Activated CD4-positive, CD25-positive, alpha-beta regulatory T cell treated with anti-CD3 and anti-CD28 coated beads, Interleukin-2, amount 50 U/mL, for 72 hours (primary cell): ENCODE measurements at regions not wholly inside any gene's neighbourhood (a gene's known extent, or its start where the extent isn't known, plus 50 kb on each side); places are given as distances from the start of the nearest gene placed in this dataset.

Experiments used
- DNase-seq: peaks from one replicate; pipeline ENCODE4 v3.0.0; 2021

GRCh38 chr13:70473907-70474306, 365.7 kb upstream of the KLHL1 start:
- DNase-seq: no peak

DNA sequence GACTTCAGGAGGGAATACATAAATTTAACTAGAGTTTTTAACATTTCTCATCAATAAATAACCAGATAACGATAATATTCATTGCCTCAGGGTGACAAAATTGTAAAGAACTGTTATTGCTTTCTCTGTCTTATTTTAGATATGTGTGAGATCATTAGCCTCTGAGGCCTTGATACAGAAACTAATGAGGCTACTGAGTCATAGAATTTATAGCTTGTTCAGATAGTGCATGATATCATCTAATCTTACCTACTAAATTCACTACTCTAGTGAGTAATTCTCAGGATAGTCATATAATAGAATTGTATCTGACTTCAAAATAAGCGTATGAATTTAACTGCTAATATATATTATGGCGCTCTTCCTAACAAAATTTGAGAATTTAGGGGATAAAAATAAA, 360.8 kb upstream of the KLHL1 start:
- no peak for DNase-seq

DNA sequence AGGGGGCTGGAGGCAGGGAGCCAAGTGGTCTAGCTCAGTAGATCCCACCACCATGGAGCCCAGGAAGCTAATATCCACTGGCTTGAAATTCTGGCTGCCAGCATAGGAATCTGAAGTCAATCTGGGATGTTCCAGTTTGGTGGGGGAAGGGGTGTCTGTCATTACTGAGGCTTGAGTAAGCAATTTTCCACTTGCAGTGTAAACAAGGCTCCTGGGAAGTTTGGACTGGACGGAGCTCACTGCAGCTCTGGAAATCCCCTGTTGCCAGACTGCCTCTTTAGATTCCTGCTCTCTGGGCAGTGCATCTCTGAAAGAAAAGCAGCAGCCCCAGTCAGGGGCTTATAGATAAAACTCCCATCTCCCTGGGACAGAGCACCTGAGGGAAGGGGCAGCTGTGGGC, 349.2 kb upstream of the KLHL1 start:
- DNase-seq: no peak

DNA sequence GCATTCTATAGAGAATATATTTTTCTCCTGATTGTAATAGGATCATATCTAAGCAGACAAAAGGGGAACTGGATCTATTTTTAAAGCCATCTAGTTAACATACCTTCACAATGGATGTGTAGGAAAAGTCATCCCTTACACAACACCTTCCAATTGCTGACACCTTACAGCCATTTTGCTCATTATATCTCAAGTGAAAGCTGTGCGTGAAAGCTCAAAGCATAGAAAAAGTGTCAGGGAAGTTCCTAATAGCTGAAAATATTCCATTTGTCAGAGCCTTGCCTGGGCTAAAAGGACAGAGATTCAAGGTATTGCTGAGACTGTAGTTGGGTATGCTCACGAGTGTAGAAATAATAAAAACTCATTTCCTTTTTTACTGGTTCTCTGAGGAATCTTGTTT, 340.6 kb upstream of the KLHL1 start:
- DNase-seq: no peak

- no peak for DNase-seq
These were observed 324.1 kb upstream of the KLHL1 start for GRCh38 chr13:70432276-70432805.

DNA sequence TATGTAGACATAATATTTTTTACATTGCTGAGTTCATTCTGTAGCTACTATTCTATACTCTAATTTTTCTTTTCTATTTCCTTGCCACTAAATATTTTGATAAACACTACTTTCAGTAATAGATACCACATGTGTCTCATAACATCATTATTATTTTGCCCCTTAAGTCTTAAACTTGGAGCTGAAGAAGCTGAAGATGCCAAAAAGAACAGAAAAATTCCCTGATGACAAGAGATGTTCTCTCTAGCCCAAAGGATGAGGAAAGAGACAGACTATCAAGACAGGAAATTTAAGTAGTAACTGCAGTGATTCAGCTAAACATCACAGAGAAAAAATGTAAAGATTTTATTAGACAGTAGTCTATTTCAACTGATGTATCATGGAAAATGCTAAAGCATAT, 322.0 kb upstream of the KLHL1 start:
- DNase-seq: no peak

- DNase-seq: no peak
These were observed 316.7 kb upstream of the KLHL1 start for GRCh38 chr13:70424928-70425327.

DNA sequence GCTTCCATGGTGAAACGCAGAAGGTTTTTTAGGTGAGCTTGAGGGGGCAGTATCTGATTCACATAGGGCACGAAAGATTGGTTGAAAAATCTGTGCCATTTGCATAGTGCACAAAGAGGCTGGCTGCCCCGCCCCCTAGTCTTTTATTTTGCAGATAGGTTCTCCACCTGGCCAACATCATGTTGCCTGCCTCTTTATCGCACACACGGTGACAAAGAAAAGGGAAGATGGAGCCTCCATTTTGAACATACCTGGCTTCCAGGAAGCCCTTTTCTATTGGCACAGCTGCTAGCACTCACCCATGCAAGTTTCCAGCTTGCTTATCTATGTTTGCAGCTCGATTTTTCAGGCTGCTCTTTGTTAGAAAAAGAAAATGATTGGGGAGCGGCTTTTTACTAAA, 316.2 kb upstream of the KLHL1 start:
- no peak for DNase-seq

DNA sequence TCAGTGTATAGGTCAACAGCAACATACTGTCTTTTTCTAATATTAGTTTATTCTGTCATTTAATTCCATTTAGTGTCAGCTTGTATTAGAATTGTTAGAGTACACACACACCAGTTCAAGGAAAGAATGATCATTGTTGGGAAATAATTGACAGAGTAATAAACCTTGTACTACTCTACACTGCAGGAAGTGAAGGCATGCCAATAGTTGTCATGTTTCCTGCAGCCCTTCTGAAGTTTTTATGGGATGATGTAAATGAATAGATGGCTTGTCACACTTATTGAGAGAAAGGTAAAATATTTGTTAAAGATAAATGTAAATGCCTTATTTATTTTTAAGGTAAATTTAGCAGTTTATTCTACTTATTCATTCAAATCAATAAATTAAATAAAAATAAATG, 306.9 kb upstream of the KLHL1 start:
- no peak for DNase-seq

GRCh38 chr13:70408865-70409264, 300.6 kb upstream of the KLHL1 start:
- no peak for DNase-seq

DNA sequence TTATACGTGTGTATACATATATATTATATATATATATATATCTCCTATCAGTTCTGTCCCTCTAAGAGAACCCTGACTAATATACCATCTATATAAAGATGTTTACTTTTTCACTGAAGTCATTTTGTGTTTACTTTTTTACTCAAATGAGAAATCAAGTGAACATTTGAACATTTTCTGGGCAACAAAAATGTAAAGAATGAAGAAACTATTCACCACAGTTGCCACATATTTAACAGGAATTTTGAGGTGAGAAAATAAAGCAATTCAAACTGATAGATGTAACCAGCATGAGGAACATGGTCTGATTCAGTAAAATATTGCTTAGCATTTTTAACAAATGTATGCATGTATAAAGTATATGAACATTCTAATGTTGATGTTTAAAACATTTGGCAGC, 299.2 kb upstream of the KLHL1 start:
- no peak for DNase-seq

DNA sequence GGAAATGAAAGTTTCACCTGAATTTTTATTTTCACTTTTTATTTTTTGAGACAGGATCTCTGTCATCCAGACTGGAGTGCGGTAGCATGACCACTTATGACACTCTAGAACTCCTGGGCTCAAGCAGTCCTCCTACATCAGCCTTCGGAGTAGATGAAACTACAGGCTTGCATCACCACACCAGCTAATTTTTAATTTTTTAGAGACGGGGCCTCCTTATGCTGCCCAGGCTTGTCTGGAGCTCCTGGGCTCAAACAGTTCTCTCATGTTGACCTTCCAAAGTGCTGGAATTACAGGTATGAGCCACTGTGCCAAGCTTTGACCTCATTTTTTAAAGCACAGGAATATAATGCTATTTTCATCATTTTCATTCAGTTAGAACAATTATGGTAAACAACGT, 297.0 kb upstream of the KLHL1 start:
- no peak for DNase-seq

GRCh38 chr13:70394031-70394548, 285.8 kb upstream of the KLHL1 start:
- no peak for DNase-seq

DNA sequence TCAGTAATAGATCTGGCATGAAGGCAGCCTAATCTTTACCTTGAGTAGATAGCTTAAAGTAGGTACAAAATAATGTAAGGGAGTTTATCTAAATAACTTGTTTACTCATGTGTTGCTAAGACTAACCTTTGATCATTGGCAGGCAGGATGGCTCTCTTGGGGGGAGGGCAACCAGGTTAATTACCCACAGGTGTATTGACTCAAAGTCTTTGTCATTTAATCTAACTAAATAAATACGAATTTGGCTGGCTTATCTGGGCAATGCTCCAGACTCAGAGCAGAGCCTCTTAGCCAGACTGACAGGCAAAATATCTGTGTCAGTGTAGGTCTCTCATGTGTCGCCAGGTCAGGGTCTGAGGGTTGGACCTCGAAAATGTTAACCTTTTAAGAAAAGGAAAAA, 283.4 kb upstream of the KLHL1 start:
- DNase-seq: no peak

DNA sequence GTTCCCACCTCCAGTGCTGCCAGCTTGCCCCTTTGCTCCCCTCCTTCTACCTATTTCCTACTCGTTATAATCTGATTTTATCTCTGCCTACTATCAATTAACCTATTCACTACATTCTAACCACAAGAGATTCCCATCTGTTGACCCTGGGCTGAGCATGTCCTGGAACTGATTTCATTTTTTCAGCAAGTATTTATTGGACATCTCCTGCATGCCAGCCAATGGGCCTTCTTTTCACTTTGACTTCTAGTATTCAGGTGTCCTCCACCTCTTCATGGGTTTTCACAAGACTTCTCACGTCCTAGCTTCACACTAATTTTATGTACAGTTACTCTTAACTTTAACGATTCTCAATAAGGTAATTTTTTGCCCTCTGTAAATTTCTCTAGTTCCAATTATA, 282.7 kb upstream of the KLHL1 start:
- DNase-seq: no peak

GRCh38 chr13:70390064-70390463, 281.8 kb upstream of the KLHL1 start:
- DNase-seq: no peak

DNA sequence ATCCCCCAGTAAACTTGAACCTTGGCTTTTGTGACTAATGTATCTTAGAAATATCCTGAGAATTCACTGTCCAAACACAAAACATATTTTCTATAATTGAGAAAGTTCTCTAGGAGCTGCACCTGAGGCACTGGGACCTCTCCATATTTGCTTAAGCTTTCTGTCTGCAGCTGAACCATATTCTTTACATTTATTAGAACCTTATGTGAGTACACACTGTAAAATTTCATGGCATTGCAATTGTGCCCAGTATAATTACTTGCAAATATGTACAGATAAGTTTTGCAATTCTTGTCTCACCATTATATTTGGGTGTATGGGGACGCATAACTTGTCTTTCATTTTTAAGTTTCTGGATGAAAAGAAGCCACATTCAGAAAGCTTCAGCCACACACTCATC, 280.7 kb upstream of the KLHL1 start:
- no peak for DNase-seq

GRCh38 chr13:70386919-70387318, 278.7 kb upstream of the KLHL1 start:
- DNase-seq: no peak

DNA sequence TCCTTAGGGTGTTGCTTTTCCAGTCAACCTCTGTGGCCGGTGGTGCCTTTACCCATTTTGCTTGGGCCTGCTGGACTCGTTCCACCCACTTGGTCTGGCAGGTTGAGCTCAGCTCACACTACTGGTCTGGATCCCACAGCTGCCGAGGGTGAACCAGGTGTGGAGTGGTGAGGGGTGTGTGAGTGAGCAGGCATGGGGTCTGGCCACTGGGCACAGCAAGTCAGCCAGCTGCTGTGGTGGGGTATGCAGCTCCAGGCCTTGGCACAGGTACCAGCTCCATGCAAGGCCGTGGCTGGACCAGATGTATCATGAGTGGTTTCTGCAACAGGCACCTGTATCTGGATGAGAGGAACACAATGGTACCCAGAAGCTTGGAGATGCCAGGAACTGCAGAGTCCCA, 277.6 kb upstream of the KLHL1 start:
- DNase-seq: no peak

GRCh38 chr13:70384156-70384555, 275.9 kb upstream of the KLHL1 start:
- no peak for DNase-seq

DNA sequence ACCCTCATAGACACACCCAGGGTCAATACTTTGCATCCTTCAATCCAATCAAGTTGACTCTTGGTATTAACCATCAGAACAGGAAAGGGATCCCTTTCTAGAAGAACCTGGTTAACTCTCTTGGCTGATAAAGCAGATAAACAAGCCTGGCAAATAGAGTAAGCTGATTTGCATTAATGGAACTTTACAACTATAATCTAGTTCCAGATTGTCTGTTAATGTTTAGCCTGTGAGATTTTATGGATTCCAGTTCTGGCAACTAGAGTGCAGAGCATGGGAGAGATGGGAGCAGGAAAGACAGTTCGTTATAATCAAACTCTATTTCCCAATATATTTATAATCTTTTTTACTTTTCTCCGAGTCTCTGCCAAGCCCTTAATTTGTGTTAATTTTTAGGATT, 272.6 kb upstream of the KLHL1 start:
- no peak for DNase-seq

GRCh38 chr13:70375718-70376117, 267.5 kb upstream of the KLHL1 start:
- DNase-seq: no peak

DNA sequence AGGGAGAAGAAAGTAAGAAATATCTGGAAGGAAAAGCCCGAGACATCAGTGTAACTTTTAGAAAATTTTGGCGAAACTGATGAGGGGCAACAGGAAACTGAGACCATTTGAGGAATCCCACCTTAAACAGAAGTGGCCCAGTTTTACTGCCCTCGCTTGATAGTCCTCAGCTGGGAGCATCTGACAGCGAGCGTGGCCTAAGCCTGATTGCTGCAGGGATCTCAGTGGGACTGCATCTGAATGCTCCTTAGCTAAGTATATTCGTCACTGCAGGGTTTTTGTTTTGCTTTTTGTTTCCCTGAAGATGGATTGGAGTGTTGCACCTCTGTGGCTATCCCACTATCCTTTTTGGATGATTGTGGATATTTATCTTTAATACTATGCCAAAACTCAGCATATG, 262.7 kb upstream of the KLHL1 start:
- DNase-seq: no peak

GRCh38 chr13:70366720-70367119, 258.5 kb upstream of the KLHL1 start:
- DNase-seq: no peak

GRCh38 chr13:70363991-70364390, 255.7 kb upstream of the KLHL1 start:
- DNase-seq: no peak
